ENCODE measurements at regions not wholly inside any gene's neighbourhood (a gene's known extent, or its start where the extent isn't known, plus 50 kb on each side); places are given as distances from the start of the nearest gene placed in this dataset.
"Not testable (repeated sequence)": the region's sequence is repeated elsewhere in the genome, so short reads cannot be mapped to it uniquely, and the experiment has no call there.

DNA sequence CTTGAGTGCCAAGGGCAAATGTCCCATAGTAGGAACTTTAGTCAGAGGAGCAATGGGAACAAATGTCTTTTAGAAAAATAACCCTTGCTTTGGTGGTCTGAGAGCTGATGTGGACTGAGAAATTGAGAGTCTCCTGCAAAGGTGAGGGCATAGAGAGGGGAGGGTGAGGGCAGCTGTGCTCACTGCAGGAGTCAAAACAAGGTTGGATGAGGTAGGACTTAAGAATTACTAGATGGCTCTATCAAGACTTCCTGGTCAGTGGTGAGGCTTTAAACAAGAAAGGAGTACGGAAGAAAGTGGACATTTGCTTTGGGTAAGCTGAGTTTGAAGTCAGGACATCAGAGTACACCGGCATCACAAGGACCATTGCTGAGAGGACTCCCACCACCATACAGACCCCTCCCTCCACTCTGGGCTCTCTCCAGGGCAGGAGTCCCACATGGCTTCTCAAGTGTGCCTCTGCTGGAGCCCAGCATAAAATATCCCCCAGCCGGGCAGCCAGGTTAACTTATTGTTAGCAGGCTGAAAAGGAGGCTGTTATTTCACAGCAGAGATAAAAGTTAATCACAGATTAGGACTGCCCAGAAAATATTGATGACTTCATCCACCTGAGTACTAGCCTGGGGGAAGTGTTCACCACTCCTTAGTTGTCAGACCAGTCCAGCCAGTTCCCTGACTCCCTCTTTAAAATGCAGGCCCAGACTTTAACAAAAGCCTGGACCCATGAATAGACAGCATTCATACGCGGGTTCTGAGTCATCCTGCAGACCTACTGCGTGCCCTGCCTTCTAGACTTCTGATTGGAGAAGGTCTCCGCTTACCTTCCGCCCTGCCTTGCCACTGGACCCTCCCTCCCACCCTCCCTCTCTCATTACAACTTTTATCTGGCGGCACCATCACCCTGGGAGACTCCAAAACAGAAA, 167.2 kb downstream of the BCL2L11 start:
- not testable (repeated sequence) for DNase-seq

DNA sequence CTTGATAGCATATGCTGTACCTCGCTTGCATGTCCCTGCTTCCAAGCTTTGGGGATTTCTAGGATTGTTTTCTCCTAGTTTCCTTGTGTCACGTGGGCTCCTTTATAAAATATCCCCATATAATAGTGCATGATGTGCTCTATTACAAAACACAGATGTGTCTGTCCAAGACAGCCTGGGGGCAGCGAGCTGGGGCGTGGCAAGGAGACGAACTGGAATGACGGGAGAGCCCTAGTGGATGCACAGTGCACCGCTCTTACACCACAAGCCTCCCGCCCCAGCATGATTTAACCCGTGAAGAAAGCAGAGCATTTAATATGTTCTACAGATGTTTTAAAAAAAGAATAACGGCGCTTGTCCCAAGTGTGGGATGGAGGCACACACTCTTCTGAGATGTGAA, 169.7 kb downstream of the BCL2L11 start:
- DNase-seq: not testable (repeated sequence)

DNA sequence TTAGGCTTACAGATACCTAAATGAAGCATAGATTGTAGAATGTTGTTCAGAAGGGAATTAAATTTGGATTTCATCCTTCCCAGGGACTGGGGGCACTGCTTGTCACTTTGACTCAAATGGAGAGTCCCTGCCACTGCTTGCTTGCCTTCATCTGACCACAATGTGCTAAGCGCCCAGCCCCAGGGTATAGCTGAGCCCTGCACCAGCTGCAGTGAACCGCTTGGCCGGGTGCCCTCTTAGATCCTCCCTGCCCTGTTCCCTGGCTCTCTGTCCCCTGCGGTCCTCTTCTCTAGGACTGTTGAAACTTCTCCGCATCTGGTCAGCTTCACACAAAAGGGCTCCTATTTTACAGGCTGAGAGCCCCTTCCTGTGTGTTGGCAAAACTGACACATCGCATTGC, 170.9 kb downstream of the BCL2L11 start:
- DNase-seq: not testable (repeated sequence)

GRCh38 chr2:111292232-111292968, 171.7 kb downstream of the BCL2L11 start:
- DNase-seq: not testable (repeated sequence)

GRCh38 chr2:111294699-111295098, 174.0 kb downstream of the BCL2L11 start:
- not testable (repeated sequence) for DNase-seq

DNA sequence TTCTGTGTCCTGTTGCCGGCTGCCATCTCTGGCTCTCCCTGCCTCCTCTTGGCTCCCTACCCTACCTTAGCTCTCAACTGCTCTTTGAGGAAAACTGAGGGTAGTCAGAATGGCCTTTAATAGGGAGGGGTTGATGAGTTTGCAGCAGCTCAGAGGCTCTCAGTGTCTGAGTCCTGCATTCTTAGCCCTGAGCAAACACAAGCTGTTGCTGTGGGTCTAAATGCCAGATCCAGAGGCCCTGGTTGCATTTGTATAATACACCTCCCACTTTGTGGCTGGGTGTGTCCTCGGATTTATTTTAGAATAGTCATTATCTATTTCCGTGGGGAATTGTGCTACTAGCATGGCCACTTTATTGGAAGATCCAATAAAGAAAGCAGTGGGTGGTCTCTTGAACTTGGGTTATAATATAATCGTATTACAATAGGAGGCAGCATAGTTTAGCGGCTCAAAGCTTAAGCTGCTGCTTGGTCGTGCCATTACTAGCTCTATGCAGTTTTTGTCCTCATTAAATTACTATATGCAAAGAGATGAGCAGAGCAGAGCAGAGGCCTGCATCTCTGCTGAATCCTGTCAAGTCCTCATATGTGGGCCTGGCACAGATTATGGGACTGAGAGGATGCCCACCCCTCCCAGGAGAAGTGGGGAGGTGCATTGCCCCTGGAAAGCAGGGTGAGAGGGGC, 175.5 kb downstream of the BCL2L11 start:
- DNase-seq: not testable (repeated sequence)

GRCh38 chr2:111297128-111297527, 176.4 kb downstream of the BCL2L11 start:
- DNase-seq: not testable (repeated sequence)

DNA sequence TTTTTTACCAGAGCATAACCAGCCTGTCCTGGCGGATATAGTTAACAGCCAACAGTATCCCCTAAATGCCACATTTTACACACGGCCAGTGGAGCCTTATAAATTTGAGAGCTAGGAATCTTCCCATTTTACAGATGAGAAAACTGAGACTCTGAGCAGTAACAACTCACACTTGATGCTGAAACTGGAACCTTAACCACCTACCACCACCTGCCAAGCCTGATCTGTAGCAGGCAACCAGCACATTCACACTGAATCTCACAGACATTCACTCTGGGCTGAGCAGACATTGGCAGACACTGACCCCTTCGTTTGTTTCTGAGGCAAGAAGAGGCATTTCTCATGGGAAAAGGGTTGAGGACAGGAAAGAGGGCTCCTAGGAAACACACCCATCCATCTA, 178.2 kb downstream of the BCL2L11 start:
- not testable (repeated sequence) for DNase-seq

DNA sequence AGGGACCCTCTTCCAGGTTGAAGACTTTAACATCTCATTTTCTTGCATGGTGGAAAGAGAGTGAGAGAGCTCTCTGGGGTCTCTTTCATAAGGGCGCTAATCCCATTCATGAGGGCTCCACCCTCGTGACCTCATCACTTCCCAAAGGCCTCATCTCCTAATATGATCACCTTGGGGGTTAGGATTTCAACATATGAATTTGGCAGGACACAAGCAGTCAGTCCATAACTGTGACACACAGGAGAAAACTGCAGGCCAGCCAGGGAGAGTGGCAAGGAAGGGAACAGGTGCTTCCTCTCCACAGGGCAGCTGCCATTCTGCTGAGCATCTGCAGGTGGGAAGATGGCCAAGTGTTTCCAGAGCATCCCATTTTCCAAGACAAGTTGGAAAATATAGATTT, 178.9 kb downstream of the BCL2L11 start:
- DNase-seq: not testable (repeated sequence)

DNA sequence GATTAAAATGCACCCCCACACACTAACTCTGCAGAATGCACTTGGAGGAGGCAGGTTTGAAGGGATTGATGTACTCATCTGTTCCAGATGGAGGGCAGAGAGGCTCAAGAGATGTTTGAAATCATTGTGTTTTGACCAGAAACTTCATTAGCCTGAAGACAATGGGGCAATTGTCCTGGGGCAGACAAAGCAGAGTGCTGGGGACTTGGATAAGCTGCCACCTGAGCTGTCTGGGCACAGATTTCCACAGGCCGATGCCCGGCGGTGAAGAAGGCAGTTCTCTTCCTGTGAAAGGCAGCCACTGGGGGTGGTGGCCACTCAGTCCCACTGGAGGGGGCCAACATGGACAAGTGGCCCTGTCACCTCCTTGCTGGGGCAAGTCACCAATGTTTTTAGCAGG, 181.0 kb downstream of the BCL2L11 start:
- DNase-seq: not testable (repeated sequence)

DNA sequence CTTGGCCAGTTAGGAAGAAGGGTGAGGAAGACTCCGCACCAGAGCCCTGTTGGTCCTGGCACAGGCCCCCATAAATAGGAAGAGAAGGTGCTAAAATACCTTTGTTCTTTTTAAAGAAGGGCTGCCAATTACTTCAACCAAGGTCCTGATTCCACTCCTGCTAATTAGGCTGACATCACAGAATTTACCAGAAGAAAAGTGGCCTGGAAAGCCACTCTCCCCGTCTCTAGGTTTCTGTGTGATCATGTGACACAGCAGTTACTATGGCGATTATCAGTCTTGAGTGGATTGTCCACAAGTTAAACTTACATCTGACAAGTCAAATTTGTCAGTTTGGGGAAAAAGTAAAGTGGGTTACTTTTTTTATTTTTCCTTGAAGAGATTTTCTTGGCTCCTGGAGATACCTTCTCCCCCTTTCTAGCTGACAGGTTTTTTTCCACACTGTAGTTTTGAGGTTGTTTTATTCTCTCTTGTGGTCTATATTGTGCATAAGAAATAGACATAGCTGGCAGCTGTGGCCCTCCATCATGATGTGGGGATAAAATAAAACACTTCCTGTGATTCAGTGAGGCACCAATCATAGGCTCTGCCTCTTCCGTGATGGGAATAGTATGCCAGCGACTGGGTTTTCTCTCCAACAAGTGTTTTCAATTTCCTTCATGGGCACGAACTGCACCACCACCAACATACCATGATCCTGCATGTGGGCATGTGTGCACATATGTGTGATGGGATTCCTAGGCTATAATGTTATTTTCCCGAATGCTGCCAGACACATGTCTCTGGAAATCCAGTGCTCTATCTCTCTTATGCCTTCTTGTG, 181.9 kb downstream of the BCL2L11 start:
- DNase-seq: not testable (repeated sequence)

DNA sequence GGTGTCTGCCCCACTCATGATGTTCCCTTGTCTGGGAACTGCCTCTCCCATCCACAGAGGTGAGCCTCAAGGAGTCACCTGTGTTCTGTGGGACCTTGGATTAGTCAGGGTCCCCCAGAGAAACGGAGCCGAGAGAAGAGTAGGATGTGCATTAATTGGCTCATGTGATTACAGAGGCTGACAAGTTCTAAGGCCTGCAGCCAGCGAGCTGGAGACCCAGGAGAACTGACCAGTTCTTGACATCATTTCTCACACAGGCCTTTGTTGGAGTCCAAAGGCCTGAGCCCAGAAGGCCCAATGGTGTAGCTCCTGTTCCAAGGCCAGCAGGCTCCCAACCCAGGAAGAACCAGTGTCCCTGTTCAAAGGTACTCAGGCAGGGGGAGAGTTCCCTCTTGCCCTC, 186.6 kb downstream of the BCL2L11 start:
- DNase-seq: not testable (repeated sequence)

- not testable (repeated sequence) for DNase-seq
These were observed 188.7 kb downstream of the BCL2L11 start for GRCh38 chr2:111309231-111310075.

- not testable (repeated sequence) for DNase-seq
These were observed 189.7 kb downstream of the BCL2L11 start for GRCh38 chr2:111310395-111310794.

DNA sequence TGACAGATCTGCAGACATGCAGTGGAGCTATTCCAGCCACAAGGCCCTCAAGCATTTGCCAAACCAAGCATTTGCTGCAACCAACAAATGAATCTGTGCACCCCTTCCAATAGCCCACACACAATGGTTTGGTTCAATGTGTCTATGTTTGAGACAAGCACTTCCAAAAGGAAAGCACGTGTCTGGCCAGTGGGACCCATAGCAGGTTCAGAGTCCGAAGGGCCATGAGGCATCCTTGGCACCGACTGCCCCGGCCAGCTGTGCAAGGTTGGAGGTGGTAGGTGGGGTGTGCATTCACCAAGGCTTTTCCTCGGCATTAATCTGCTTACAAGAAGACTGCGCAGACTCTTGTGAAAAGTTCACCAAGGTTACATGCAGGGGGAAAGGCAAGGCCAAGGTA, 190.9 kb downstream of the BCL2L11 start:
- not testable (repeated sequence) for DNase-seq

GRCh38 chr2:111312897-111313607, 192.3 kb downstream of the BCL2L11 start:
- not testable (repeated sequence) for DNase-seq

- not testable (repeated sequence) for DNase-seq
These were observed 193.0 kb downstream of the BCL2L11 start for GRCh38 chr2:111313711-111314110.

- DNase-seq: not testable (repeated sequence)
These were observed 194.6 kb downstream of the BCL2L11 start for GRCh38 chr2:111315188-111315917.
